Stomach (tissue), 8 donors: ENCODE measurements at regions not wholly inside any gene's neighbourhood (a gene's known extent, or its start where the extent isn't known, plus 50 kb on each side); places are given as distances from the start of the nearest gene placed in this dataset.
"Not testable (repeated sequence)": the region's sequence is repeated elsewhere in the genome, so short reads cannot be mapped to it uniquely, and the experiment has no call there.

Source experiments
- DNase-seq, 2 donors: peaks; one replicate each; pipeline versions ENCODE4 v3.0.0 to v3.0.0-alpha.2; 2013 to 2019
- H3K27ac ChIP-seq, 5 donors: fragments of 200-600 bp in 4 of 5; sonication (generic) in 4 of 5; one replicate each; pipeline ENCODE4 v1.5.1; 2013 to 2019; ENCODE audit warnings: mild to moderate bottlenecking in 1 of 5, moderate library complexity in 1 of 5
- H3K27me3 ChIP-seq, 3 donors: fragments of 200-600 bp; sonication (generic); one replicate each; pipeline ENCODE4 v1.5.1; 2017 to 2019; ENCODE audit warnings: mixed run types in 1 of 3
- H3K36me3 ChIP-seq, 4 donors: fragments of 200-600 bp; sonication (generic); 1 replicate in 3 of 4; 2 replicates in 1 of 4; pipeline ENCODE4 v1.5.1; 2016 to 2019
- H3K4me1 ChIP-seq, 4 donors: fragments of 200-600 bp; sonication (generic); one replicate each; pipeline ENCODE4 v1.5.1; 2016 to 2019
- H3K4me3 ChIP-seq, 4 donors: fragments of 200-600 bp; sonication (generic) in 3 of 4; one replicate each; pipeline ENCODE4 v1.5.1; 2016 to 2019; ENCODE audit warnings: mild to moderate bottlenecking in 1 of 4
- H3K9me3 ChIP-seq, 4 donors: fragments of 200-600 bp; sonication (generic); one replicate each; pipeline ENCODE4 v1.5.1; 2016 to 2019
- EP300 ChIP-seq: sonication (generic); formaldehyde crosslinking; IDR thresholded peaks from one replicate; pipeline ENCODE4 v1.6.1; 2017; ENCODE audit warnings: antibody characterized with exemption
- POLR2A ChIP-seq, 4 donors: fragments of 450-650 bp; IDR thresholded peaks; one replicate each; pipeline ENCODE4 v1.6.1; 2016; ENCODE audit warnings: antibody characterized with exemption in 4 of 4, control low read depth in 2 of 4, mild to moderate bottlenecking in 1 of 4, moderate library complexity in 1 of 4
- POLR2AphosphoS5 ChIP-seq, 3 donors: sonication (generic); formaldehyde crosslinking; IDR thresholded peaks; one replicate each; pipeline ENCODE4 v1.6.1; 2016; ENCODE audit warnings: antibody characterized with exemption in 3 of 3
- WGBS, 5 donors: extraction: QIAGEN DNeasy Blood & Tissue Kit in 3 of 5; methylation state at CpG; one replicate each; pipeline versions ENCODE4 v1.1.5 to v1.1.7; 2013 to 2018; 5-methylcytosine and 5-hydroxymethylcytosine counted together
- intact Hi-C: fragments of 100-400 bp; cut with DNase I; formaldehyde crosslinking; loops from one replicate; pipeline ENCODE4 v1.15.1; 2023; ENCODE audit warnings: low total_unique reads
- TF ChIP-seq, protein P1 (sequence below), 7 experiments: fragments of 450-650 bp in 4 of 7; fragments of 200-600 bp in 3 of 7; sonication (generic) in 3 of 7; IDR thresholded peaks; one replicate each; pipeline ENCODE4 v1.5.1; 2016 to 2019; ENCODE audit warnings: antibody characterized with exemption in 7 of 7, control low read depth in 2 of 7, mild to moderate bottlenecking in 1 of 7
- donor health status: healthy with polysubstance abuse.
- donor health status: Bipolar disorder and iron deficiency.
- donor health status: healthy.

- WGBS, 5 donors: 93 to 100% (median 98%) methylated on average over 2 of the region's 2 CpGs
- Histone ChIP-seq H3K36me3 (no peaks in the 10 kb centered on the region), H3K27ac (no peak overlapping the region), H3K4me3 (no peak overlapping the region), H3K4me1 (peaks cover 0 to 13% (median 0%) of the 10 kb centered on the region in 4 donors), H3K27me3 (no peaks in the 10 kb centered on the region), H3K9me3 (no peaks in the 10 kb centered on the region)
- no peak for DNase-seq
- intact Hi-C loops: no loop called here
- TF ChIP-seq EP300 (no peak), POLR2AphosphoS5 (IDR thresholded peaks at IDR 0.05) (no peak), POLR2A (IDR thresholded peaks at IDR 0.05) (no peak)
- TF ChIP-seq, protein P1, sequence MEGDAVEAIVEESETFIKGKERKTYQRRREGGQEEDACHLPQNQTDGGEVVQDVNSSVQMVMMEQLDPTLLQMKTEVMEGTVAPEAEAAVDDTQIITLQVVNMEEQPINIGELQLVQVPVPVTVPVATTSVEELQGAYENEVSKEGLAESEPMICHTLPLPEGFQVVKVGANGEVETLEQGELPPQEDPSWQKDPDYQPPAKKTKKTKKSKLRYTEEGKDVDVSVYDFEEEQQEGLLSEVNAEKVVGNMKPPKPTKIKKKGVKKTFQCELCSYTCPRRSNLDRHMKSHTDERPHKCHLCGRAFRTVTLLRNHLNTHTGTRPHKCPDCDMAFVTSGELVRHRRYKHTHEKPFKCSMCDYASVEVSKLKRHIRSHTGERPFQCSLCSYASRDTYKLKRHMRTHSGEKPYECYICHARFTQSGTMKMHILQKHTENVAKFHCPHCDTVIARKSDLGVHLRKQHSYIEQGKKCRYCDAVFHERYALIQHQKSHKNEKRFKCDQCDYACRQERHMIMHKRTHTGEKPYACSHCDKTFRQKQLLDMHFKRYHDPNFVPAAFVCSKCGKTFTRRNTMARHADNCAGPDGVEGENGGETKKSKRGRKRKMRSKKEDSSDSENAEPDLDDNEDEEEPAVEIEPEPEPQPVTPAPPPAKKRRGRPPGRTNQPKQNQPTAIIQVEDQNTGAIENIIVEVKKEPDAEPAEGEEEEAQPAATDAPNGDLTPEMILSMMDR (IDR thresholded peaks at IDR 0.05): no peak
Measured at GRCh38 chr2:12620759-12621158, 96.0 kb upstream of the TRIB2 start.

DNA sequence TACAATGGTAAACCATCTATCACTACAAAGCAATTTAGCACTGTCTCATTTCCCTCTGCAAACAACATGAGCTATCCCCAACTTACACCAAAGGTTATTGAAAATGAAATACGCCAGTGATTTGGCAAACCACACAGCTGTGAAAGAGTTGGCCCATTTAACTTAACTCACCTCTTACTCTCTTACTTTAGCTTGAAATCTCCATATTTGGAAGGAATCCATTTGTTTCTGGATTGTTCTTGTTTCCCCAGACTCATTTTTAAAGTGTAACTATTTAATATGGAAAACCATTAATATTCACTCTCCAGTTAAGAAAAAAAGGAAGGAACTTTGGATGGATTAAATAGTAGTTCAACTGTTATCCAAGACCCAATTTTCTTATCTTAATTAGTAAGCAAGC is 93.7 kb upstream of the TRIB2 start:
- TF ChIP-seq POLR2A (IDR thresholded peaks at IDR 0.05) (no peak), EP300 (no peak), POLR2AphosphoS5 (IDR thresholded peaks at IDR 0.05) (no peak)
- TF ChIP-seq, protein P1 (IDR thresholded peaks at IDR 0.05): no peak
- Histone ChIP-seq H3K27ac (no peak overlapping the region), H3K27me3 (no peaks in the 10 kb centered on the region), H3K4me3 (no peak overlapping the region), H3K36me3 (no peaks in the 10 kb centered on the region), H3K9me3 (no peaks in the 10 kb centered on the region), H3K4me1 (peaks cover 0 to 5% (median 0%) of the 10 kb centered on the region in 4 donors)
- DNase-seq: no peak
- 52 to 77% (median 56%) methylated on average over 1 of the region's 1 CpG for WGBS, 5 donors
- intact Hi-C loops: no loop called here

- no peaks in the 10 kb centered on the region for H3K27me3 ChIP-seq
- DNase-seq: no peak
- no peaks in the 10 kb centered on the region for H3K36me3 ChIP-seq
- WGBS, 5 donors: 89 to 98% (median 96%) methylated on average over 6 of the region's 6 CpGs
- no peak for TF ChIP-seq EP300
- TF ChIP-seq, protein P1 (IDR thresholded peaks at IDR 0.05): no peak
- no peaks in the 10 kb centered on the region for H3K9me3 ChIP-seq
- peaks cover 0 to 8% (median 0%) of the 10 kb centered on the region in 4 donors for H3K4me1 ChIP-seq
- H3K4me3 ChIP-seq: no peak overlapping the region
- H3K27ac ChIP-seq: no peak overlapping the region
- intact Hi-C loops: no loop called here
Measured at GRCh38 chr2:12624384-12624783, 92.4 kb upstream of the TRIB2 start.

DNA sequence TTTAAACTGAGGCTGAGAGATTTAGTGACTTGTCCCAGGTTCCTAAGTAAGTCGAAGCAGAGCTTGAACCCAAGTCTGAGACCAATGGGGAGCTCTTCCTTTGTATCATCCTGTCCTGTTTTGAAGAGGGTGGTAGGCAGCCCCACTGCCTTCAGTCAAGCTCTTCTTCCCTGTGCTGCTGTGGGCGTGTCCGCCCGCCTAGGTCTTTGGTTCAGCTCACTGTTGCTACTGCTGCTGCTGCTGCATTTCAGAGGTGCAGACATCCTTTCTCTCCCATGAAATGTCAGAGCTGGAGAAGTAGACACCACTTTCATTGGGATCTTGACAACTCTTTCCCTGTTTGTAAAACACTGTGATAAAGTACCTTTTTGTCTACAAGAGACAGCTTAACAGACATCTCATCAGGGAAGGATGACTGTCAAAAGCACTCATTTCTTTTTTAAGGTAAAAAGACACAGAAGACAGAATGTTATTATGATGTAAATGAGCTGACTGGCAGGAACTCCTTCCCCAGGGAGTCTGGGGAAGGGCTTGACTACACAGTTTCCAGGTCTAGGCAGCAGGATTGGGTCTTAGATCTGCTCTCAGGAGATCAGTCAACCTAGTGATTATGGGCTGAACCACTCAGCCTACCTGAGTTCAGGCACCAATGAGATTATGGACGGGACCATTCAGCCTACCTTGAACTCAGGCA is 91.7 kb upstream of the TRIB2 start:
- Histone ChIP-seq H3K4me3 (no peak overlapping the region), H3K36me3 (no peaks in the 10 kb centered on the region), H3K4me1 (peaks cover 0 to 4% (median 0%) of the 10 kb centered on the region in 4 donors), H3K9me3 (no peaks in the 10 kb centered on the region), H3K27ac (no peak overlapping the region), H3K27me3 (no peaks in the 10 kb centered on the region)
- 77 to 92% (median 85%) methylated on average over 5 of the region's 5 CpGs for WGBS, 5 donors
- no peak for DNase-seq
- intact Hi-C loops: no loop called here
- no peak for TF ChIP-seq POLR2A (IDR thresholded peaks at IDR 0.05)

GRCh38 chr2:12628541-12628940 is 88.2 kb upstream of the TRIB2 start:
- H3K4me3 ChIP-seq, intact Hi-C loops, H3K36me3 ChIP-seq, H3K9me3 ChIP-seq, H3K4me1 ChIP-seq, H3K27me3 ChIP-seq, DNase-seq, H3K27ac ChIP-seq: not testable (repeated sequence)
- WGBS, 5 donors: 81 to 93% (median 90%) methylated on average over 5 to 8 of the region's 8 CpGs
